ENCODE measurements at regions not wholly inside any gene's neighbourhood (a gene's known extent, or its start where the extent isn't known, plus 50 kb on each side); places are given as distances from the start of the nearest gene placed in this dataset.

- peak overlapping the region; percentile 48 for H3K56ac ChIP-seq (replicated peaks; ENCODE audit: insufficient read length, low read depth, low read length)
- peaks cover 0 to 2% of the 10 kb centered on the region in 2 experiments for H4K20me1 ChIP-seq (replicated peaks in 1 of 2; ENCODE audit: control insufficient read depth in 1 of 2, insufficient read depth in 2 of 2, low read length in 2 of 2)
- no peak overlapping the region for H3K9ac ChIP-seq (replicated peaks in 1 of 4; ENCODE audit: extremely low read depth in 1 of 4, low read depth in 3 of 4, low read length in 3 of 4)
- H2BK120ac ChIP-seq (replicated peaks; ENCODE audit: low read depth, low read length), result no peak overlapping the region
- H2AFZ ChIP-seq (ENCODE audit: low read length), result no peak overlapping the region
- POLR2A ChIA-PET (ENCODE audit: partially characterized antibody), result no interaction called here
- H4K91ac ChIP-seq (replicated peaks; ENCODE audit: insufficient read length, low read length), result no peak overlapping the region
- no peak overlapping the region for H3K4me2 ChIP-seq (ENCODE audit: insufficient read depth in 1 of 2, low read depth in 2 of 2, low read length in 2 of 2)
- H2BK15ac ChIP-seq (ENCODE audit: low read length), result no peak overlapping the region
- H3K79me2 ChIP-seq (ENCODE audit: control insufficient read depth in 1 of 2, insufficient read depth in 2 of 2, low read length in 2 of 2), result no peaks in the 10 kb centered on the region
- 84 to 100% methylated on average over 3 of the region's 3 CpGs for WGBS, 2 experiments (ENCODE audit: extremely low coverage in 1 of 2, insufficient coverage in 1 of 2, insufficient read length in 1 of 2, insufficient replicate concordance in 2 of 2, low coverage in 1 of 2, low lambda C conversion rate in 2 of 2, missing lambda C conversion rate in 1 of 2)
- H4K8ac ChIP-seq (ENCODE audit: extremely low read depth, insufficient read depth, low read length), result no peak overlapping the region
- H3K4me1 ChIP-seq (replicated peaks in 1 of 4; ENCODE audit: control insufficient read depth in 3 of 4, insufficient read depth in 4 of 4, low read length in 3 of 4), result no peaks in the 10 kb centered on the region; a peak in 1 of 7 replicates
- no peak for FAIRE-seq
- no peaks in the 10 kb centered on the region for H3K36me3 ChIP-seq (ENCODE audit: control insufficient read depth in 2 of 4, insufficient read depth in 4 of 4, low read length in 3 of 4)
- H2AK5ac ChIP-seq (ENCODE audit: low read depth, low read length), result no peak overlapping the region
- H3K23me2 ChIP-seq (ENCODE audit: low read depth, low read length), result peaks cover 11% of the 10 kb centered on the region; the same call in 1 of the 2 replicates
- DNase-seq (ENCODE audit: low read depth in 1 of 2, low spot score in 2 of 2), result no peak
- H3K27me3 ChIP-seq (replicated peaks in 1 of 4; ENCODE audit: control insufficient read depth in 3 of 4, extremely low read depth in 1 of 4, insufficient read depth in 3 of 4, low read length in 3 of 4), result no peaks in the 10 kb centered on the region
- no peak overlapping the region for H3K14ac ChIP-seq (ENCODE audit: insufficient read length)
- H2BK5ac ChIP-seq (ENCODE audit: low read depth, low read length), result no peak overlapping the region
- H3K18ac ChIP-seq (ENCODE audit: extremely low read depth, low read length), result no peak overlapping the region
- no peak overlapping the region for H3K23ac ChIP-seq (ENCODE audit: insufficient read length)
- no peak overlapping the region for H4K5ac ChIP-seq (ENCODE audit: insufficient read length, low read depth, low read length)
- no peak overlapping the region for H2BK20ac ChIP-seq (ENCODE audit: low read length)
- H3K79me1 ChIP-seq (ENCODE audit: low read depth, low read length), result no peaks in the 10 kb centered on the region
- no peak overlapping the region for H2BK12ac ChIP-seq (ENCODE audit: low read depth, low read length)
- H3K27ac ChIP-seq (ENCODE audit: low read depth, low read length), result no peak overlapping the region
- no peak overlapping the region for H3K4me3 ChIP-seq (ENCODE audit: extremely low read depth in 1 of 4, insufficient read depth in 2 of 4, low read depth in 3 of 4, low read length in 4 of 4)
- H3K4ac ChIP-seq (replicated peaks; ENCODE audit: insufficient read length, low read depth, low read length), result no peak overlapping the region
- no peaks in the 10 kb centered on the region for H3K9me3 ChIP-seq (ENCODE audit: insufficient read depth in 2 of 2, low read depth in 1 of 2, low read length in 1 of 2)
- CTCF ChIA-PET (ENCODE audit: partially characterized antibody), result no interaction called here
- TF ChIP-seq CEBPB (IDR thresholded peaks at IDR 0.05; ENCODE audit: low read depth, low read length) (no peak), TAF1 (IDR thresholded peaks at IDR 0.05; ENCODE audit: low read depth, low read length) (no peak), JUN (IDR thresholded peaks at IDR 0.05; ENCODE audit: low read depth, low read length) (no peak), RBBP5 (IDR thresholded peaks at IDR 0.05; ENCODE audit: borderline replicate concordance, low read depth, low read length) (no peak), JUND (IDR thresholded peaks at IDR 0.05; ENCODE audit: low read length) (no peak), BRCA1 (IDR thresholded peaks at IDR 0.05; ENCODE audit: low read depth, low read length) (no peak), SAP30 (IDR thresholded peaks at IDR 0.05; ENCODE audit: insufficient read depth, insufficient replicate concordance, low read length) (no peak), RNF2 (IDR thresholded peaks at IDR 0.05; ENCODE audit: borderline replicate concordance, low read depth, low read length, missing control alignments, poor library complexity, severe bottlenecking) (no peak), KDM1A (IDR thresholded peaks at IDR 0.05; ENCODE audit: borderline replicate concordance, low read length) (no peak), TCF12 (IDR thresholded peaks at IDR 0.05; ENCODE audit: low read depth, low read length) (no peak), RXRA (IDR thresholded peaks at IDR 0.05; ENCODE audit: insufficient read depth, low read depth, low read length) (no peak), GTF2F1 (IDR thresholded peaks at IDR 0.05; ENCODE audit: borderline replicate concordance, low read depth, low read length) (no peak), USF2 (IDR thresholded peaks at IDR 0.05; ENCODE audit: low read length) (no peak)
These were observed 406.7 kb downstream of the MN1 start for GRCh38 chr22:27394806-27395404.

All from H1 (cell line).